HG03175 (cell line): ENCODE measurements at regions not wholly inside any gene's neighbourhood (a gene's known extent, or its start where the extent isn't known, plus 50 kb on each side); places are given as distances from the start of the nearest gene placed in this dataset.
A peak's percentile ranks its signal among the peaks of the same experiment; 100 is the strongest.
"Not testable (repeated sequence)": the region's sequence is repeated elsewhere in the genome, so short reads cannot be mapped to it uniquely, and the experiment has no call there.

Source experiments
- ATAC-seq: cut with Tn5 transposase; IDR thresholded peaks from one replicate; pipeline ENCODE4 v1.9.1; 2021; ENCODE audit warnings: mild to moderate bottlenecking, moderate library complexity; ENCODE audit not compliant: unreplicated experiment

- ATAC-seq = no peak
Observed at GRCh38 chr7:138359870-138360559, 100.0 kb upstream of the TRIM24 start.

GRCh38 chr7:138363721-138364120, 96.3 kb upstream of the TRIM24 start:
- no peak for ATAC-seq

GRCh38 chr7:138366137-138366536, 93.9 kb upstream of the TRIM24 start:
- not testable (repeated sequence) for ATAC-seq

GRCh38 chr7:138366676-138367075, 93.4 kb upstream of the TRIM24 start:
- ATAC-seq = not testable (repeated sequence)

GRCh38 chr7:138369797-138370196, 90.3 kb upstream of the TRIM24 start:
- ATAC-seq = no peak

- no peak for ATAC-seq
Observed at GRCh38 chr7:138370956-138371355, 89.1 kb upstream of the TRIM24 start.

GRCh38 chr7:138374119-138374693, 85.9 kb upstream of the TRIM24 start:
- ATAC-seq = no peak

- ATAC-seq = no peak
Observed at GRCh38 chr7:138377306-138377705, 82.8 kb upstream of the TRIM24 start.

GRCh38 chr7:138378741-138379559, 81.1 kb upstream of the TRIM24 start:
- ATAC-seq = no peak

GRCh38 chr7:138382862-138383565, 77.0 kb upstream of the TRIM24 start:
- ATAC-seq = no peak

GRCh38 chr7:138386821-138387220, 73.2 kb upstream of the TRIM24 start:
- no peak for ATAC-seq

GRCh38 chr7:138387755-138388475, 72.1 kb upstream of the TRIM24 start:
- no peak for ATAC-seq

- ATAC-seq = no peak
Observed at GRCh38 chr7:138388673-138389491, 71.2 kb upstream of the TRIM24 start.

- no peak for ATAC-seq
Observed at GRCh38 chr7:138395763-138396162, 64.3 kb upstream of the TRIM24 start.

- ATAC-seq = peak; percentile 96
Observed at GRCh38 chr7:138396251-138397070, 63.6 kb upstream of the TRIM24 start.

GRCh38 chr7:138397071-138397433, 63.0 kb upstream of the TRIM24 start:
- ATAC-seq = not testable (repeated sequence)

GRCh38 chr7:138398857-138399256, 61.2 kb upstream of the TRIM24 start:
- ATAC-seq = no peak

GRCh38 chr7:138400400-138400886, 59.6 kb upstream of the TRIM24 start:
- ATAC-seq = no peak

- ATAC-seq = no peak
Observed at GRCh38 chr7:138402749-138403148, 57.3 kb upstream of the TRIM24 start.
